NCI-H69 (cell line): ENCODE measurements at regions not wholly inside any gene's neighbourhood (a gene's known extent, or its start where the extent isn't known, plus 50 kb on each side); places are given as distances from the start of the nearest gene placed in this dataset.

Experiments
- DNase-seq: peaks from one replicate; lab custom pipeline; 2025; lab: John Stamatoyannopoulos, UW

- peak; percentile 48 for DNase-seq
Measured at GRCh38 chr9:13550519-13550918, 271.0 kb upstream of the MPDZ start.

GRCh38 chr9:13548535-13548934, 269.0 kb upstream of the MPDZ start:
- no peak for DNase-seq

DNA sequence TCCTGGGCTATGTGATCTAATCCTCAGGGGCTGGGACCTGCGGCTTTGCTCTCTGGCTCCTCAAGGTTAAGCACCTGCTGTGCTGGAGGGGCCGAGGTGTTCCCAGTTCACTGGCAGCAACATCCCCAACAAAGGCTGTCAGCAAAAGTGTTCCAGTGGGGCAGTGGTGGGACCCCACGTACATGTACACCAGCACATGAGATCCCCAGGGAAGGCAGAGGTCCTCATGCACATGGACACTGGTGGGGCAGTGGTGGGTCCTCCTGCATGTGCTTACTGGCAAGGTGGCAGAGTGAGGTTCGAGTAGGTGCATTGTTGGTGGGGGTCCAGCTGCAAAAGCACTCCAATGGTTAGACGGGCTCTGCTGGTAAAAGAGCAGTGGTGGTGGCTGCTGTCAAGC, 255.6 kb upstream of the MPDZ start:
- no peak for DNase-seq

DNA sequence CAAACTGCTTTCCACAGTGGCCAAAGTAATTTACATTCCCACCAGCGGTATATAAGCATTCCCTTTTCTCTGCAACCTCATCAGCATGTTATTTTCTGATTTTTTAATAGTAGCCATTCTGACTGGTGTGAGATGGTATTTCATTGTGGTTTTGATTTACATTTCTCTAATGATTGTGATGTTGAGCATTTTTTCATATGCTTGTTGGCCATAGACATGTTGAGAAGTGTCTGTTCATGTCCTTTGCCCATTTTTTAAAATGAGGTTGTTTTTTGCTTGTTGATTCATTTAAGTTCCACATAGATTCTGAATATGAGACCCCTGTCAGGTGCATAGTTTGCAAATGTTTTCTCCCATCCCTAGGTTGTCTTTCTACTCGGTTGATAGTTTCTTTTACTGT, 254.5 kb upstream of the MPDZ start:
- DNase-seq, result no peak

- DNase-seq, result no peak
Measured at GRCh38 chr9:13532407-13532806, 252.9 kb upstream of the MPDZ start.

GRCh38 chr9:13529321-13530104, 250.0 kb upstream of the MPDZ start:
- DNase-seq, result peak; percentile 98

DNA sequence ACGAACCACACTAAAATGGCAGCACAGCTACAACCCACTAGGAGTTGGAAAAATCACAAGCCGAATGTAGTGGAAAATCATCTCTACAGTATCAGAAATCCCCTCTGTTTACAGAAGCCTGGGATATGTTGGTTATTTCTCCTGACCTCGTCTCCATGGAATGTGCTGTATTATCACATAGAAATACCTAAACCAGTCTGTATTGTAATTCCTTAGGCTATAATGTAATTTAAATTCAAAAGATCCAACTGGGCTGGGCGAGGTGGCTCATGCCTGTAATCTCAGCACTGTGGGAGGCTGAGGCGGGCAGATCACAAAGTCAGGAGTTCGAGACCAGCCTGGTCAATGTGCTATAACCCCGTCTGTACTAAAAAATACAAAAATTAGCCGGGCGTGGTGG, 244.8 kb upstream of the MPDZ start:
- DNase-seq, result no peak

DNA sequence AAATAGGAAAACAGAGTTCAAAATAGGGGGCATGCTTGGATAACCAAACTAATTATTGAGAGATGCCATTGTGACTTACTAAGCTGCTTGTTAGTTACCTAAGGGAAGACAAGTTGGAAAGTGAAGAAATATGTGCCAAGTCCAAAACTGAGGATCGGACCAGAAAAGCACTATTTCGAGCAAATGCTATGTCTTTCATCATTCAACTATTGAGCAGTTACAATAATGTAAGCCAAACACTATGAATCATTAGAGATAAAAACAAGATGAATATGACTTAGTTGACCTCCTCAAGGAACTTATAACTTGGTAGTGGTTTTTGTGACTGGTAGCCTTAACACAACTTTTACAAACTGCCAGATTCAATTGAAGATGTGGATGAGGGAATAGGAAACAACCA, 240.6 kb upstream of the MPDZ start:
- DNase-seq, result no peak

DNA sequence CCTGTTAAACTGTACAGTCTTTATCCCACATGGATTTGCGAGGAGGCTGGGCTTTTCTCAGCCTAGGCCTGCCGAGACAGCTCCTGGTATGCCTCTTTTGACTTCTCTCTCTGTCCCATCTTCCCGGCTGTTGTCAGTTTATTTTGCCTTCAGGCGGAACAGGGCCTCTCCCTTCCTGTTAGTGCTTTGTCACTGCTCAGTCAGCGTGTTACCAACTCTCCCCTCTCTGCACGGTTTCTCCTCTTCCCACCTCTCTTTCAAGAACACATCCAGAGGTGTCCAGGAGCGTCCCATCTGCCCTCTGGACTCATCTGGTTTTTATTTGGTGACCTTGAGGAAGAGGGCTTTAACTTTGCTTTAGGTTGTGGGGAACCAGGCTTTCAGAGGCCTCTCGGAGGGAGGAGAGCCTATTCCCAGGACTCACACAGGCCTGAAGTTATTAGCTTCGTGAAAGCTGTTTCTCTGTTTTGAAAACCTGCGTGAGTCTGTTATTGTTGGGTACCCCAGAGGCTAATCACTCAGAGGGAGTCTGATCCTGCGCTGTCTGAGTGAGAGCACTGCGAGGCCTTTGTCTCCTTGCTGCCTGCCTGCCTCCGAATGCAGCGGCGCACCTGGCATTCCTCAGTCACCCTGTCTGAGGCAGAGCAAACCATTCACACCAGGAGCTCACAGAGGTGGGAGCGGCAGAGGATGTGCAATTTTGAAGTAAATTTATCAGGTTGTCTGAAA, 234.4 kb upstream of the MPDZ start:
- DNase-seq, result peak; percentile 97

- DNase-seq, result peak; percentile 66
Measured at GRCh38 chr9:13513286-13513685, 233.8 kb upstream of the MPDZ start.

GRCh38 chr9:13508681-13509080, 229.2 kb upstream of the MPDZ start:
- DNase-seq, result peak; percentile 21

DNA sequence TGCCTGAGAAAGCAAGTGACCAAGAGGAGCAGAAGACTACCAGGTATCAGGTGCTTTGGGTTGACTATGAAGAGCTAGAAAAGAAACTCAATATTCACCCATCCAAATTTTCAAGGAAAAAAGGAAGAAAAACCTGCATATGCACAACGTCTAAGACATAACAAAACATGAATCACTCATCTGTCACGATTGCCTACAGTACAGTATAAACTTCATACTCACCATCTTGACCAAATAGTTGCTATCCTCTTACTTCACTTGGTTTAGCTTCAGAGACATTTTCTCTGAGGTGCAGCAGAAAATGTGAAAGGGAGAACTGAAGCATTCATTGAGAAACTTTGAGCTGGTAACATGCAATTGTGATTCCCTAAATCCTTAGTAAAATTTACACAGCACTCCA, 228.6 kb upstream of the MPDZ start:
- DNase-seq, result no peak

DNA sequence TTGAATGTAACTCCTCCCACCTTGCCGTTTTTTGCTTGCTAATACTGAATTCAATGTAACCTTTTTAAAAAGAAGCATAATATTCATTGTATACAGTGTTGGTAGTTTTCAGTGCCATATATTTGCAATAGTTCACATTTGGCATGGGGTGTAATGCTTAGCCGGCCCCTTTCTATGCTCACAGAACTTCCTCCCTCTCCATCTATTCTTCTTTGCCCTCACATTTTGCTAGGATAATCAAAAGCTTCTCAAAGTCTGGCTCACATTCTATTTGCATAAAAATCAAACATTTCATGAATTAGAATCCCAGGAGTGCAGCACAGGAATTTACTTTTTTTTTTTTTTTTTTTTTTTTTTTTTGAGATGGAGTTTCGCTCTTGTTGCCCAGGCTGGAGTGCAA, 226.3 kb upstream of the MPDZ start:
- no peak for DNase-seq

DNA sequence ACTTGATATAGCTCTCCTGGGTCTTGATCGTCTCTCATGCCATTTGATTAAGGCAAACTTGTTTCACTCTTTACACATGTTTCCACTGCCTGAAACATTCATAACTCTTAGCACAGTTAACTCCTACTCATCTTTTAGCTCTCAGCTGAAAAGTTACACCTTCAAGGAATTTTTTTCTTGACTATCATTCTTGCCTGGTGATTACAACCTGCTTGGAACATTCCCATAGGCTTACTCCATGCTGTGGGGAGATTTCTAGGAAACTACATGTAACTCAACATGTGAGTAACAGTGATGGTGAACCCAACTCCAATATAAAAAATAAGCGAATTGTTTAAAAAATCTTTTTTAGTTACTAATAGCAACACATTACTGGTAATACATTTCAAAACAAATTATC, 224.1 kb upstream of the MPDZ start:
- DNase-seq, result no peak

DNA sequence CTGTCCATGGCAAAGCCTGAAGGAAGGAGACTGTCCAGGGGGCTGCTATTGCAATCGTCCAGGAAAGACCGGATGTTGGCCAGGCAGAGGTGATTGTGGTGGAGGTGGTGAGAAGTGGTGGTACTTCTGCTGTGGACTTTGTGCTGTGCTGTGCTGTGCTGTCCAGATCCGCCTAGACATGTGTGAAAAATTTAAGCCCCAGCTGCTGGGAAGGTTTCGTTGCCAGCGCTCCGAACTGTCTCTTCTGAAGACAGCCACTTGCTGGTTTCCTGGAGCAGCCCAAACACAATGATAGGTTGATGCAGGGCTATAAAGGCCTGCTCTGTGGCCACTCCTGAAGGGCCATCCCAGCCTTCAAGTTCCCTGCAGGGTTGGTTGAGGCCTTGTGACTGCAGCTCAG, 223.0 kb upstream of the MPDZ start:
- no peak for DNase-seq

DNA sequence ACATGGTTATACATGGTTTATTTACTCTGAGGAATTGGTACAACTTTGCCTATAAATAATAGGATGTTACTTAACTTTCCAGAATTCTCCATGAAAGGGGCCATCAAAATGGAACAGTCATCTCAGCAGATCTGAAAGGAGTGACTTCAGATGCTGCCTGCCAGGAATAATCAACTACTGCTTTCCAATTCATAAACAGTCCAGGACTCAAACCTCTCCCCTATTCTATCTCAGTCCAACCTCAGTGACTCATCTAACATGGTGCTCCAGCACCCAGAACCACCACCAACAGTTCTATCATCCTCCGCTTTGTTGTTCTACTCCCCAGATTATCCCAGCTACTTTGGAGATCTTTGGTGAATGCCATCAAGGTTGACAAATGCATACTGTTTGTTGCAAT, 221.5 kb upstream of the MPDZ start:
- DNase-seq, result no peak

DNA sequence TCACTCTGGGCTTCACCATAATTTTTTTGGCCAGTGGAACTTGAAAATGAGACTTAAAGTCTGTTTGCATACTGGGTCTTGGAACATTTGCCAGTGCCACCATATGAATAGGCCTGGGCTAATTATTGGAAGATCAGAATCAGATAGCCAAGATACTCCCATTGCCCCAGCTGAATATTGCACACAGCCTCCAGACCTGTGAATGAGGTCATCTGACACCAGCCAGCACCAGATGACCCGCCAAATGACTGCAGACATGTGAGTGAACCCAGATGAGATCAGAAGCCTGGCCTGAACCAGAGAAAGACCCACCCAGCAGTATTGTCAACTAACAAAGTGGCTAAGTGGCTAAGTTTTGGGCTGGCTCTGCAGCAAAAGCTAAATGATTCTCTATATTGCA, 220.5 kb upstream of the MPDZ start:
- DNase-seq, result no peak

GRCh38 chr9:13493697-13494096, 214.2 kb upstream of the MPDZ start:
- peak; percentile 98 for DNase-seq

GRCh38 chr9:13491493-13492424, 212.3 kb upstream of the MPDZ start:
- DNase-seq, result peak; percentile 53

DNA sequence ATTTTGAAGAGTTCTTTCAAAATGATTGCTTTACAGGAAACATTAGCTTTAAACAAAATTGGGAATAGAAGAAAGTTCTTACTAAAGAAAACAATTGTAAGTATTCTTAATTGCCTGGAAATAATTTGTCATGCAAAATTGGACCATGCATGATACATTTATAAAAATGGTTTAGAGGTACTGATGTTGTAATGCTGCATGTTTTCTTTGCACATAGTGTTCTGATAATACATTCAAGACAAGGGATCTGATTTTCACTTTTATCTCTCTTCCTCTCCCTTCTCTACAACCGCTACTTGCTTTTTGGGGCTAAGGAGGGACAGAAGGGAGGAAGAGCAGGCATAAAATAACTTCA, 211.6 kb upstream of the MPDZ start:
- DNase-seq, result no peak

GRCh38 chr9:13487936-13488335, 208.4 kb upstream of the MPDZ start:
- DNase-seq, result no peak

GRCh38 chr9:13487498-13487897, 208.0 kb upstream of the MPDZ start:
- DNase-seq, result no peak

DNA sequence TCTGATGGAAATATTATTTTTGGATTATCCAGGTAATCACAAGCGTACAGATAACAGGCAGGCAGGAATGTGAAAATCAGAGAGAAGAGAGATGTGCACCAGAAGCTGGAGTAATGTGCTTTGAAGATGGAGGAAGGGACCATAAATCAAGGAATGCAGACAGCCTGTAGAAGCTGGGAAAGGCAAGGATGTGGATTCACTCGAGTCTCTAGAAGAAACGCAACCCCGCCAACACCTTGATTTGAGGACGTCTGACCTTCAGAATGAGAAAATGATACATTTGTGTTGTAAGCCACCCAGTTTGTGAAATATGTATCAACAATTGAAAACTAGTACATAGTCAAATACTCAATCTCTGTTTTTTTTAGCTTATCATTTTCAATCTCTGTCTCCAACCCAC, 207.6 kb upstream of the MPDZ start:
- no peak for DNase-seq
